ENCODE measurements at regions not wholly inside any gene's neighbourhood (a gene's known extent, or its start where the extent isn't known, plus 50 kb on each side); places are given as distances from the start of the nearest gene placed in this dataset.

DNA sequence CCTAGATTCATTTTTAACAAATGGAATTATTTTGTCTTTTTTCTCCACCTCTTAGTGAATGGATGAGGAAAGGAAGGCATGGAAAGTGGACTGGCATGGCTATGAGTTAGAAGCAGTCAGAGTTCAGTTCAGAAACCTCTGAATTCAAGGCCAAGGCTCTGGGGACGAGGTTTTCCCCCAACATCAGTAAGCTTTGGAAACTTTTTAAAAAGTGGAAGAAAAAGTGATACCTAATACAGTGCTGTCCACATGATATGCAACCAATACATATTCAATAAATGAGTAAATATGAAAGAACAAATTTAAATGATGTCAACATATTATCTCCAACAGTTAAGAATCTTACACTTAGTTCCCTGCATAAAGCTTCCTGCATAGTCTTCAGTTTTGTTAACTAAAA lies 204.7 kb downstream of the HLX start:
- Mint-ChIP-seq H3K36me3 (no peaks in the 10 kb centered on the region), H3K4me1 (ENCODE audit: unreplicated experiment) (peaks cover 5% of the 10 kb centered on the region), H3K27ac (no peak overlapping the region), H3K9me3 (no peaks in the 10 kb centered on the region), H3K4me3 (no peak overlapping the region), H3K27me3 (peaks cover 43% of the 10 kb centered on the region)
- TF ChIP-seq CTCF (conservative IDR thresholded peaks at IDR 0.05), result no peak
- DNase-seq (ENCODE audit: extremely low spot score, unreplicated experiment), result no peak

DNA sequence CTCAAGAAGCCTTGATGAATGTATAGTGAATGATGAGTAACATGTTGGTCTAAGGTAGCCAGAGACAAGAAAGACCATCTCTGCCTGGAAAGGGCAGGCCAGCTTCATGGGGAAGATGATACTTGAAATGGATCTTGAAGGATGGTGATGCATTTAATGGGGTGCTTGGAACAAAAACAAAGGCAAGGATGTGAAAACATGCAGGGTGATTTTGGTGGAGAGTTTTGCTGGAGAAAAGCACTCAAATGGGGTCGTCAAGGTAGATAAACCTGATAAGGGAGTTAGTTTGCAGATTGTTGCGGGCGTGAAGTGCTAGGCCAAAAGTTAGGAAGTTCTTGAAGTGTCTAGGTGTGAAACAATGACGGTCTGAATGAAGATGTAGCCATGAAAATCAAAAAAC lies 205.4 kb downstream of the HLX start:
- Mint-ChIP-seq H3K27me3 (peaks cover 47% of the 10 kb centered on the region), H3K9me3 (no peaks in the 10 kb centered on the region), H3K4me1 (ENCODE audit: unreplicated experiment) (peaks cover 5% of the 10 kb centered on the region), H3K27ac (no peak overlapping the region), H3K36me3 (no peaks in the 10 kb centered on the region), H3K4me3 (no peak overlapping the region)
- no peak for TF ChIP-seq CTCF (conservative IDR thresholded peaks at IDR 0.05)
- DNase-seq (ENCODE audit: extremely low spot score, unreplicated experiment), result no peak

DNA sequence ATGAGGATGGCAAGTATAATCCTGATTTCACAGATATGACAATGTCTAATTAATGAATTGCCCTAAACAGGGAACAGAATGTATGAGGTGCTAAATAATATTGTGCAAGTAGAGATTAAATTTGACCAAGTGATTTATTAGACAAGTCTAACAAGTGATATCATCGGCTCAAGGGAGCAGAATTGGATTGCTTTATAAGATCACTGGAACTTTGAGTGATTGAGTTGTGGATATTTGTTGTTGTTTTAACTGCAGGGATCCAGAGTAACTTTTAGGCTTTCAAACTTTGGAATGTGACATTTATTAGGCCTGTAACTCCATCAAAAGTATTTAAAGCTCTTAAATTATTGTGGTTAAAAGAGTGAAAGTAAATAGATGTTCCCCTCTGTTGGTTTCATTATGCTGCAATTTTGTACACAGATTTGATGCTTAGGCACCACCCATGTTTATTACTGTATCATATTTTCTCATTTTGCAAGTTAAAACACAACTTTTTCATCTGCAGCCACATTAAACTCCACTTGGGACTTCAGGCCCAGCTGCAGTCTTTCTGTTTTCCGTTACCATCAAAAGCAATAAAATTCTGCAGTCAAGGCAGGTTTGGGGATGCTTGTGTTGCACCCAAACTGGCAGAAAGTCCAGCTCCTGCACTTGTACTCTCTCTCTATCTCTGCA lies 206.6 kb downstream of the HLX start:
- TF ChIP-seq CTCF (conservative IDR thresholded peaks at IDR 0.05), result no peak
- no peaks in the 10 kb centered on the region for H3K36me3 Mint-ChIP-seq
- DNase-seq (ENCODE audit: extremely low spot score, unreplicated experiment), result no peak
- H3K4me3 Mint-ChIP-seq, result no peak overlapping the region
- H3K9me3 Mint-ChIP-seq, result no peaks in the 10 kb centered on the region
- no peak overlapping the region for H3K27ac Mint-ChIP-seq
- peaks cover 5% of the 10 kb centered on the region for H3K4me1 Mint-ChIP-seq (ENCODE audit: unreplicated experiment)
- H3K27me3 Mint-ChIP-seq, result peaks cover 43% of the 10 kb centered on the region

DNA sequence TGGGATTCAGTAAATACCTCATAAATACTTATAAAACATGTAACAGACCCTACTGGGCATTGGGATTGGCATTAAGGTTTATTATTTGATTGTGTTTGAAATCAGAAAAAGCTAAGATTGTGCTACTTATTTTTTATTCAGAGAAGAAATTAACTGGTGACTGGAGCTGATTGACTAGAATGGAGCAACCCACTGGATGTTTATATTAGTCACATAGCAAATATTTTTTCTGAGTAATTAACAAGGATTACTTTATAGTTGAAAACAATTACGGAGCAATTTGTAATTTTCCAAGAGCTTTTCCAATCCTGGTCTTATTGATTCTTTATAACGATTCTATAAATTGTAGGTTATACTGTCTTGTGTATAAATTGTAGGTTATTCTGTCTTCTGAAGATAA lies 208.7 kb downstream of the HLX start:
- H3K9me3 Mint-ChIP-seq, result no peaks in the 10 kb centered on the region
- no peaks in the 10 kb centered on the region for H3K36me3 Mint-ChIP-seq
- H3K4me3 Mint-ChIP-seq, result no peak overlapping the region
- no peak for DNase-seq (ENCODE audit: extremely low spot score, unreplicated experiment)
- no peak overlapping the region for H3K27ac Mint-ChIP-seq
- H3K4me1 Mint-ChIP-seq (ENCODE audit: unreplicated experiment), result peaks cover 5% of the 10 kb centered on the region
- H3K27me3 Mint-ChIP-seq, result peaks cover 29% of the 10 kb centered on the region
- TF ChIP-seq CTCF (conservative IDR thresholded peaks at IDR 0.05), result no peak

GRCh38 chr1:221089273-221089672 lies 210.0 kb downstream of the HLX start:
- H3K27me3 Mint-ChIP-seq, result peaks cover 26% of the 10 kb centered on the region
- H3K36me3 Mint-ChIP-seq, result no peaks in the 10 kb centered on the region
- H3K27ac Mint-ChIP-seq, result no peak overlapping the region
- H3K4me3 Mint-ChIP-seq, result no peak overlapping the region
- H3K4me1 Mint-ChIP-seq (ENCODE audit: unreplicated experiment), result peaks cover 5% of the 10 kb centered on the region
- DNase-seq (ENCODE audit: extremely low spot score, unreplicated experiment), result no peak
- H3K9me3 Mint-ChIP-seq, result no peaks in the 10 kb centered on the region
- TF ChIP-seq CTCF (conservative IDR thresholded peaks at IDR 0.05), result no peak

GRCh38 chr1:221089803-221090202 lies 210.6 kb downstream of the HLX start:
- Mint-ChIP-seq H3K4me1 (ENCODE audit: unreplicated experiment) (peaks cover 5% of the 10 kb centered on the region), H3K27me3 (peaks cover 24% of the 10 kb centered on the region), H3K36me3 (no peaks in the 10 kb centered on the region), H3K27ac (no peak overlapping the region), H3K9me3 (no peaks in the 10 kb centered on the region), H3K4me3 (no peak overlapping the region)
- no peak for DNase-seq (ENCODE audit: extremely low spot score, unreplicated experiment)
- no peak for TF ChIP-seq CTCF (conservative IDR thresholded peaks at IDR 0.05)

Data from type B pancreatic cell (in vitro differentiated cells).